Neural progenitor cell (in vitro differentiated cells): ENCODE measurements at regions not wholly inside any gene's neighbourhood (a gene's known extent, or its start where the extent isn't known, plus 50 kb on each side); places are given as distances from the start of the nearest gene placed in this dataset.

Experiments
- CTCF ChIP-seq: fragments of 200-600 bp; sonication (generic); IDR thresholded peaks from 2 replicates; pipeline ENCODE4 v1.5.1; 2017; ENCODE audit warnings: antibody characterized with exemption, mild to moderate bottlenecking
- EZH2phosphoT487 ChIP-seq: fragments of 200-600 bp; sonication (generic); IDR thresholded peaks from 2 replicates; pipeline ENCODE4 v1.6.1; 2017; ENCODE audit warnings: antibody characterized with exemption

DNA sequence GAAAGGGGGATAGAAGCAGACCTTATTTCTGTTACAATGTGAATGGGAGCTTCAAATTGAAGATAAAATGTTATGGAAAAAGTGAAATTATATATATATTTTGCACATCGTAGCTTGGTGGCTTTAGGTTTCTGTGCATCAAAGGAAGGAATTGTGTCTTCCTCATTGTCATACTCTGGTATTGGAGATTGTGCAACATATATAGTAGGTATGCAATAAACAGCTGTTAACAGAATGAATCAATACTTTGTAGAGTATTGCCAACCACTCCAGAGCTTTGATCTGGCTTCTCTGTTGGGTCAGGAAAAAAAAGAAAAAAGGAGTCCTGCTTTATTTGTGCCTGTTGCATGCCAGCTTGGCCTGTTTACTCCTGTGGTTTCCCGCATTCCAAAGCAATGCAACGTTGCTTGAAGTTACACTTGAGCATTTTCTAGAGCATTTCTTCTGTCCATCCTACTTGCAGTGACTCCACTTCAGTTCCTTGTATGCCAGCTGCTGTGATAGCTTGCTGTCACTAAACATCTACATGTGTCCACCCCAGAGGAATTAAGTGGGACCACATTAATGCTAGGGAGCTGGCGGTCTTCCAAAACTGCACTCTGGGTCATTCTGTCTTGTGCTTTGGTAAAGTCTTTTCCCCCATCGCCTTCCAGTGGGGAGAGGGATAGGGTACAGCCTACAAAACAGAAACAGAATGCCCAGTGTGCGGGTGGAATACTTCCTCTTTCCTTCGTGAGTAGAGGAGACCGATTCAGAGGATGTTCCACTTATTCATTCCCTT is 62.0 kb upstream of the MEF2C start:
- TF ChIP-seq CTCF (no peak), EZH2phosphoT487 (no peak)
